Progenitor cell of endocrine pancreas (in vitro differentiated cells): ENCODE measurements at regions not wholly inside any gene's neighbourhood (a gene's known extent, or its start where the extent isn't known, plus 50 kb on each side); places are given as distances from the start of the nearest gene placed in this dataset.

Source experiments
- DNase-seq: peaks from one replicate; pipeline ENCODE4 v3.0.0; 2021; ENCODE audit warnings: low spot score; ENCODE audit not compliant: unreplicated experiment
- H3K27ac Mint-ChIP-seq: 2 replicates; pipeline ENCODE4 v1.8.0; 2021; ENCODE audit warnings: mild to moderate bottlenecking, moderate library complexity, mixed read lengths
- H3K27me3 Mint-ChIP-seq: 2 replicates; pipeline ENCODE4 v1.8.0; 2021; ENCODE audit warnings: mixed read lengths
- H3K36me3 Mint-ChIP-seq: 2 replicates; pipeline ENCODE4 v1.8.0; 2022; ENCODE audit warnings: mixed read lengths; ENCODE audit not compliant: insufficient read depth
- H3K4me1 Mint-ChIP-seq: 2 replicates; pipeline ENCODE4 v1.8.0; 2021; ENCODE audit warnings: low read depth, mixed read lengths
- H3K4me3 Mint-ChIP-seq: 2 replicates; pipeline ENCODE4 v1.8.0; 2021; ENCODE audit warnings: low read depth, mild to moderate bottlenecking, moderate library complexity, mixed read lengths
- H3K9me3 Mint-ChIP-seq: 2 replicates; pipeline ENCODE4 v1.8.0; 2021; ENCODE audit warnings: low read depth, mixed read lengths
- TF ChIP-seq, protein P1 (sequence below): fragments of 200-600 bp; sonication (generic); IDR thresholded peaks from one replicate; pipeline ENCODE4 v1.5.0; 2021; ENCODE audit warnings: antibody characterized with exemption, mild to moderate bottlenecking; ENCODE audit not compliant: unreplicated experiment

DNA sequence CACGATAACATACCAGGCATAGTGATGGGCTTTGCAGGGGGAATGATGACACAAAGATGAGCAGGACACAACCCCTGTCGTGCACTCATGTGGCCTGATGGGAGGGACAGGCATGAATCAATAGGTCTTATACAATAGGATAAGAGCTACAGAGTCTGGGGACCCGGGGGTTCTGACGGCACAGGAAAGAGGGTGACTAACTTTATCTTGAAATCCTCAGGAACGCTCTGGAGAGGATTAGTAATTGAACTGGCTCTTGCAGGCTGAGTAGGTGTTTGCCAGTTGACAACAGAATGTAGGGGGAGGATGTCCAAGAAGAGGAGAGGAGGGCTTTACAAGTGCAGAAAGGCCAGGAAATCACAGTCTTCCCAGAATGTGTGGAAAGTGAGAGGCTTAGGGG, 219.9 kb upstream of the ECI2 start:
- Mint-ChIP-seq H3K4me1 (peaks cover 7% of the 10 kb centered on the region), H3K4me3 (no peak overlapping the region), H3K36me3 (no peaks in the 10 kb centered on the region), H3K27ac (no peak overlapping the region), H3K9me3 (peaks cover 3% of the 10 kb centered on the region), H3K27me3 (peaks cover 20% of the 10 kb centered on the region)
- TF ChIP-seq, protein P1, sequence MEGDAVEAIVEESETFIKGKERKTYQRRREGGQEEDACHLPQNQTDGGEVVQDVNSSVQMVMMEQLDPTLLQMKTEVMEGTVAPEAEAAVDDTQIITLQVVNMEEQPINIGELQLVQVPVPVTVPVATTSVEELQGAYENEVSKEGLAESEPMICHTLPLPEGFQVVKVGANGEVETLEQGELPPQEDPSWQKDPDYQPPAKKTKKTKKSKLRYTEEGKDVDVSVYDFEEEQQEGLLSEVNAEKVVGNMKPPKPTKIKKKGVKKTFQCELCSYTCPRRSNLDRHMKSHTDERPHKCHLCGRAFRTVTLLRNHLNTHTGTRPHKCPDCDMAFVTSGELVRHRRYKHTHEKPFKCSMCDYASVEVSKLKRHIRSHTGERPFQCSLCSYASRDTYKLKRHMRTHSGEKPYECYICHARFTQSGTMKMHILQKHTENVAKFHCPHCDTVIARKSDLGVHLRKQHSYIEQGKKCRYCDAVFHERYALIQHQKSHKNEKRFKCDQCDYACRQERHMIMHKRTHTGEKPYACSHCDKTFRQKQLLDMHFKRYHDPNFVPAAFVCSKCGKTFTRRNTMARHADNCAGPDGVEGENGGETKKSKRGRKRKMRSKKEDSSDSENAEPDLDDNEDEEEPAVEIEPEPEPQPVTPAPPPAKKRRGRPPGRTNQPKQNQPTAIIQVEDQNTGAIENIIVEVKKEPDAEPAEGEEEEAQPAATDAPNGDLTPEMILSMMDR, result no peak
- DNase-seq, result no peak

DNA sequence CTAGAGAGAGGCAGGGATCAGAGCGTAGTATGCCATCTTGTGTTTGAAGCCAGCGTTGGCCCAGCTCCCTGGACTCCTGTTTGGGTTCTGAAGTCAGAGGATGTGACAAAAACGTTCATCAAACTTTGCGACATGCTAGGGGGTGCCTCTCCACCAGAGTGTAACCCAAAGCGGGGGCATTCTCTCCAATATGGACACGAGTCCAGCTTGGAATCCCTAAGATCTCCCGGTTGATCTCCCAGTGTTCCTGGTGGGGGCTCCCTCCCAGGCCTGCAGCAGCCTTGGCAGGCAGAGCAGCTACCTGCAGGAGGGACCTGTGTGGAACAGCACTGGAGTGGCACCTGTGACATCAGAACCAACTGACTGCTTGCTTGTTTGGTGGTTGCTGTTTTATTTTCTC, 218.8 kb upstream of the ECI2 start:
- no peak overlapping the region for H3K27ac Mint-ChIP-seq
- H3K36me3 Mint-ChIP-seq, result no peaks in the 10 kb centered on the region
- DNase-seq, result no peak
- H3K27me3 Mint-ChIP-seq, result peaks cover 24% of the 10 kb centered on the region
- no peak overlapping the region for H3K4me3 Mint-ChIP-seq
- H3K9me3 Mint-ChIP-seq, result peaks cover 3% of the 10 kb centered on the region
- peaks cover 5% of the 10 kb centered on the region for H3K4me1 Mint-ChIP-seq
- TF ChIP-seq, protein P1, result no peak

DNA sequence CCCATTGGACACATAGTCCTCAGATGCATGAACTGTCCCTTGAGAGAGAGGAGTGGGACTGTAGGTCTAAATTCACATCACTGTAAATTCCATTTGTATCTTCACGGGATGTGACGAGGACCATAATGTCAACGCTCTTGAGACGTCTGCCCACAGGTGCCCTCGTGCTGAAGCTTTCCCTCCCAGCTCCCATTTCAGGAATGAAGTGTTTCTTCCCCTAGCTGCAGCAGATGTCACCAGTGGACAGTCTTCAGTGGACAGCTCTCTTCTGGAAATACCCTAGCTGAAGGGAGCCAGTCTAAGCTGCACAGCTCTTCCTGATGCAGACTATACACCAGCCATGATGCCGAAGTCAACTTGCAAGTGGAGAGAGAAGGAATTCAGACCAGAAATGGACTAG, 217.4 kb upstream of the ECI2 start:
- peaks cover 3% of the 10 kb centered on the region for H3K9me3 Mint-ChIP-seq
- no peak overlapping the region for H3K27ac Mint-ChIP-seq
- peaks cover 30% of the 10 kb centered on the region for H3K27me3 Mint-ChIP-seq
- no peak for DNase-seq
- no peaks in the 10 kb centered on the region for H3K36me3 Mint-ChIP-seq
- no peak overlapping the region for H3K4me3 Mint-ChIP-seq
- TF ChIP-seq, protein P1, result no peak
- H3K4me1 Mint-ChIP-seq, result peaks cover 2% of the 10 kb centered on the region

- DNase-seq, result no peak
- Mint-ChIP-seq H3K4me1 (peaks cover under 1% of the 10 kb centered on the region), H3K27ac (no peak overlapping the region), H3K36me3 (no peaks in the 10 kb centered on the region), H3K27me3 (peaks cover 33% of the 10 kb centered on the region), H3K9me3 (peaks cover 3% of the 10 kb centered on the region), H3K4me3 (no peak overlapping the region)
- TF ChIP-seq, protein P1, result no peak
These were observed 216.9 kb upstream of the ECI2 start for GRCh38 chr6:4352322-4352669.

- Mint-ChIP-seq H3K4me1 (no peaks in the 10 kb centered on the region), H3K9me3 (peaks cover 2% of the 10 kb centered on the region), H3K27ac (no peak overlapping the region), H3K27me3 (peaks cover 39% of the 10 kb centered on the region), H3K36me3 (no peaks in the 10 kb centered on the region), H3K4me3 (no peak overlapping the region)
- no peak for DNase-seq
- TF ChIP-seq, protein P1, result no peak
These were observed 216.3 kb upstream of the ECI2 start for GRCh38 chr6:4351520-4352321.
